HCT116 (cell line): ENCODE measurements at regions not wholly inside any gene's neighbourhood (a gene's known extent, or its start where the extent isn't known, plus 50 kb on each side); places are given as distances from the start of the nearest gene placed in this dataset.

Experiments
- POLR2A ChIP-seq: IDR thresholded peaks from 2 replicates; pipeline ENCODE4 v1.7.0; 2011; ENCODE audit warnings: borderline replicate concordance; ENCODE audit not compliant: insufficient read depth, insufficient read length; ENCODE audit errors: extremely low read depth
- TF ChIP-seq, protein P1 (sequence below): IDR thresholded peaks from 2 replicates; pipeline ENCODE4 v1.6.1; 2012

DNA sequence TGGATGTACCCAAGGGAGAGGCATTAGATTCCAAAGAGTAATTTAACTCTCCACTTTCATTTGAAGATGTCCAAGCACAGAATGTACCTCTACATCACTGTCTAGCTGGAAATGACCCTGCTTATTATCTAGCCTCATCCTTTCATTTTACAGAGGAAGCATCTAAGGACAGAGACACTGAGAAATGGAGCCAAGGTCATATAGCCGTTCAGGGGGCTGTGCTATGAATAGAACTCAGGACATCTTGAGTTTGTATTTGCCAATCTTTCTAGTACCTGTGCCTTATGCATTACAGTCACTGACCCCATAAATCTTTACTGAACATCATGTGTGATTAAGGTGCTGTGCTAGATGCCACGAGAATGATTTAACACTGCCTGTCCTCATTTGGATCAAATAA, 138.2 kb upstream of the SPTLC3 start:
- TF ChIP-seq, protein P1, sequence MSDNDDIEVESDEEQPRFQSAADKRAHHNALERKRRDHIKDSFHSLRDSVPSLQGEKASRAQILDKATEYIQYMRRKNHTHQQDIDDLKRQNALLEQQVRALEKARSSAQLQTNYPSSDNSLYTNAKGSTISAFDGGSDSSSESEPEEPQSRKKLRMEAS = no peak
- no peak for TF ChIP-seq POLR2A
